ENCODE measurements at regions not wholly inside any gene's neighbourhood (a gene's known extent, or its start where the extent isn't known, plus 50 kb on each side); places are given as distances from the start of the nearest gene placed in this dataset.

DNA sequence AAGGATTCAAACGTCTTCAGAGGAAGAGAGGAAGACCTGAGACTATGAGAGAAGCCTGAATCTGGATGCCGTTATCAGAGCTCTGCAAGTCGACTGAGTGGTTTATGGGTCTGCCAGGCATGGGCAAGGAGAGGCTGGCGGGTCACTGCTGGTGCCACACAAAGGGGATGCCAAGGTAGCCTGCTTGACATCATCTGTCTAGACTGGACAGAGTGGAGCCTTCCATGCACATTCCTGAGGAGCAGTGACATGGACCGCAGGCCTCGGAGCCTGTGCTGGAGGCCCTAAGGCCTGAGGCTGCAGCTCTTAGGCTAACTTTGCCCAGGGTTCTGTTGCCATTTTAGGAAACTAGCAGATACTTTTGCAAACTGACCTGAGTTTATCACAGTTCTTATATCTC lies 127.4 kb downstream of the WT1 start:
- H3K4me1 ChIP-seq (ENCODE audit: control insufficient read depth, insufficient read depth, low read length), result peaks cover 3% of the 10 kb centered on the region; the same call in 1 of the 2 replicates
- H3K27me3 ChIP-seq (ENCODE audit: control insufficient read depth, insufficient read depth, low read length), result no peaks in the 10 kb centered on the region
- H3K36me3 ChIP-seq (ENCODE audit: control insufficient read depth, insufficient read depth, low read length), result no peaks in the 10 kb centered on the region
- no peak overlapping the region for H3K9ac ChIP-seq (ENCODE audit: low read depth, low read length)
- H3K27ac ChIP-seq (ENCODE audit: low read depth, low read length), result no peak overlapping the region
- H3K9me3 ChIP-seq (ENCODE audit: control insufficient read depth, insufficient read depth, low read length), result no peaks in the 10 kb centered on the region
- no peak overlapping the region for H3K4me3 ChIP-seq (ENCODE audit: low read depth, low read length)

DNA sequence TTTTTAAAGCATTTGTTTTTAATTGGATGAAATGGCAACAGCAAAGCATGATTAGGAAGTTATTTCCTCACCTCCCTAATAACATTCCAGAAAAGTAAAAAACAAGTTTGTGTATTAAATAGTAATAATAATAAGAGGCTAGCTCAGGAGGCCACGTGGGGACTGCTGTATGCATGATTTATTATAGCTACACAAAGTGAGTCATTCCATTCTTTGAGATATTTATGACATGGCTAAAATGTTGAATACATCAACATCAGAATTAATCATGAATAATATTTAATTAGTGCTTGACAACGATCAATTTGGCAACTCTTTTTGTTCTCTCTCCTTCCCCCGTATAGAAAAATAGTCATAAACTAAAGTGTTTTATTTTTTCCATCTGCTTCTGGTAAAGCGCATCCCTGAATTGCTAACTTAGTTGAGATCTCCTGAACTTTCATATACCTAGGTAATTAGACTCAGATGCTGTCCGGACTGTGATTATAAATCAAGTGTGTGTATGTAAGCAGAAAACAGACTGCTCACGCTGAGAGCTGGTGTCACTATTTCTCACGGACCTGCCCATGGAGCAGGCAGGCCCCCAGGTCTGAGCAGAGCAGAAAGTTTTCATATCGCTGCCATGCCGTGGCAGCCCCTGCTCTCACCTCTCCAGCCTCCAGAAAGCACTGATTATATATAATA lies 125.7 kb downstream of the WT1 start:
- Histone ChIP-seq H3K4me3 (ENCODE audit: low read depth, low read length) (no peak overlapping the region), H3K27me3 (ENCODE audit: control insufficient read depth, insufficient read depth, low read length) (no peaks in the 10 kb centered on the region), H3K27ac (ENCODE audit: low read depth, low read length) (no peak overlapping the region), H3K9ac (ENCODE audit: low read depth, low read length) (no peak overlapping the region), H3K9me3 (ENCODE audit: control insufficient read depth, insufficient read depth, low read length) (no peaks in the 10 kb centered on the region), H3K36me3 (ENCODE audit: control insufficient read depth, insufficient read depth, low read length) (no peaks in the 10 kb centered on the region), H3K4me1 (ENCODE audit: control insufficient read depth, insufficient read depth, low read length) (peaks cover 9% of the 10 kb centered on the region)

DNA sequence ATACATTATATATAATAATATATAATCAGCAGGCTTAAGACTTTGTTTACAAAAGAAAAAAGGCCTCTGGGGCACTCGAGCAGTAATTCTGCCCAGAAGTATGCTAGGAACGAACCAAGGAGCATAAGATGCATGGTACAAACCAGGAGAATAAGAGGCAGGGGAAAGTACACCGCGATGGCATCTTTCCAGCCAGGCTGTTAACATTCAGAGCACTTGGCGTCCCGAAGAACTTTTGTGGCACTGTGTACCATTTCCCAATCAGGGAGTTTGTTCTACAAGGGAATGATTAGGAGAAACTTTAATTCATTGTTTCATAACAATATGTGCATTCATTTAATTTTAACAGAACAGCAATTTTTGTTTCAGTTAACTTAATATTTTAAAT lies 125.1 kb downstream of the WT1 start:
- no peak overlapping the region for H3K9ac ChIP-seq (ENCODE audit: low read depth, low read length)

DNA sequence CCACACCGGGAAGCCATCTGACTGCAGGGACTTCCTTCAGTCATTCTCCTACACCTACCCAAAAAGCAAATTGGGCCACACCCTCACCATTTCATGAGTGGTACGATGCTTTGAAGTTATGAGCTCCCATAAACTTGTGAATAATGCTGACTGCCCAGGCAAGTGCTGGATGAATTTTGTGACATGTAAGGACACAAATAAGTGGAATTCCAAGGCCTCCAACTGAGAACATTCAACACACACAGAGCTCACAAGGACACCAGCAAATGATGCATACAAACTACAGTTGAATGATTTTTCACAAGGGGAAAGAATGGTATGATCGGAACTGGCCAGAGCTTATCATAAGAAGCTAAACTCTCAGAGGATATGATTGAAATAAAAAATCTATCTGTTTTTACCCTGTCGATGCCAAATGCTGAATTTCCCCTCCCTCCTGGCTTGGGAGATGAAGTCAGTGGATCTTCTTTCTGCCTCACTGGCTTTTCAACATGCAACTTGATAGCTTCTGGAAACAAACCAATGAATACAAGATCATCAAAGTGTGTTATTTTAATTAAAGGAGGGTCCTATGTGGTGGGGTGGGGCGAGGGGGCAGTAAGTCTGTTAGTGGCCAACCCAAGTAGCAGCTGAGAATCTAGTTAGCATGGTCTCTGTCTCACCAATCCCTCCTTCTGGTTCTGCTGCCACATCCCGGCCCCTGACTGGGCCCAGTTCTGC lies 123.8 kb downstream of the WT1 start:
- Histone ChIP-seq H3K9ac (ENCODE audit: low read depth, low read length) (no peak overlapping the region), H3K27me3 (ENCODE audit: control insufficient read depth, insufficient read depth, low read length) (no peaks in the 10 kb centered on the region), H3K4me1 (ENCODE audit: control insufficient read depth, insufficient read depth, low read length) (peaks cover 9% of the 10 kb centered on the region), H3K27ac (ENCODE audit: low read depth, low read length) (no peak overlapping the region), H3K9me3 (ENCODE audit: control insufficient read depth, insufficient read depth, low read length) (no peaks in the 10 kb centered on the region), H3K36me3 (ENCODE audit: control insufficient read depth, insufficient read depth, low read length) (no peaks in the 10 kb centered on the region), H3K4me3 (ENCODE audit: low read depth, low read length) (no peak overlapping the region)

More for the DNA sequence above, 125.1 kb downstream of the WT1 start:
- Histone ChIP-seq H3K27me3 (ENCODE audit: control insufficient read depth, insufficient read depth, low read length) (no peaks in the 10 kb centered on the region), H3K36me3 (ENCODE audit: control insufficient read depth, insufficient read depth, low read length) (no peaks in the 10 kb centered on the region), H3K4me3 (ENCODE audit: low read depth, low read length) (no peak overlapping the region), H3K9me3 (ENCODE audit: control insufficient read depth, insufficient read depth, low read length) (no peaks in the 10 kb centered on the region), H3K4me1 (ENCODE audit: control insufficient read depth, insufficient read depth, low read length) (peaks cover 9% of the 10 kb centered on the region), H3K27ac (ENCODE audit: low read depth, low read length) (no peak overlapping the region)

DNA sequence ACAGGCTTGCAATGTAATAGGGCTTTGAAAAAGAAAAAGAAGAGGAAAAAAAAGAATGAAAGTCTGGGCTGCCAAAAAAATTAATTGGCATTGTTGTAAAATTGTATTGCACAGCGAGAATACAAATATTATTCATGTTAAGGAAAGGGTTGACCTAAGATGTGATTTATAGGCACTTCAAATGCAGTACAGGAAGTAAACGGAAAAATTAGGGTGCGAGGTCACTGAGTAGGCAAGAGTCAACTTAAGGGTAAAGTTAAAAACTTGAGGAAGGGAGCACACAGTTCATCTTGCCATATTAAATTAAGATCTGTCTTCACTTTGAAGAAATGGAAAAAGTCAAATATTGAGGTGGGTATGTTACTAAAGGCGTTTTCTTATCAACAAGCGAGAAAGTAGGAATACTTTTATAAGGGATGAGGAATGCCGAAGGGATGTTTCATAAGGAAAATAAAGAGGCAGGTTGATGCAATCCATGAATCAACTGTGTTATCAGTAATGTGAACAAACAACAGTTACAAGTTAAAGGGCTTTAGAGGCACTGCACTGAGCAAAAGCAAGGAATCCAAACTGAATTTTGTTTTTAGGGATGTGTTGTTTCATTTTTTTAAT lies 123.0 kb downstream of the WT1 start:
- Histone ChIP-seq H3K36me3 (ENCODE audit: control insufficient read depth, insufficient read depth, low read length) (no peaks in the 10 kb centered on the region), H3K4me3 (ENCODE audit: low read depth, low read length) (no peak overlapping the region), H3K9me3 (ENCODE audit: control insufficient read depth, insufficient read depth, low read length) (no peaks in the 10 kb centered on the region), H3K27me3 (ENCODE audit: control insufficient read depth, insufficient read depth, low read length) (no peaks in the 10 kb centered on the region), H3K27ac (ENCODE audit: low read depth, low read length) (no peak overlapping the region), H3K4me1 (ENCODE audit: control insufficient read depth, insufficient read depth, low read length) (peaks cover 9% of the 10 kb centered on the region), H3K9ac (ENCODE audit: low read depth, low read length) (no peak overlapping the region)

DNA sequence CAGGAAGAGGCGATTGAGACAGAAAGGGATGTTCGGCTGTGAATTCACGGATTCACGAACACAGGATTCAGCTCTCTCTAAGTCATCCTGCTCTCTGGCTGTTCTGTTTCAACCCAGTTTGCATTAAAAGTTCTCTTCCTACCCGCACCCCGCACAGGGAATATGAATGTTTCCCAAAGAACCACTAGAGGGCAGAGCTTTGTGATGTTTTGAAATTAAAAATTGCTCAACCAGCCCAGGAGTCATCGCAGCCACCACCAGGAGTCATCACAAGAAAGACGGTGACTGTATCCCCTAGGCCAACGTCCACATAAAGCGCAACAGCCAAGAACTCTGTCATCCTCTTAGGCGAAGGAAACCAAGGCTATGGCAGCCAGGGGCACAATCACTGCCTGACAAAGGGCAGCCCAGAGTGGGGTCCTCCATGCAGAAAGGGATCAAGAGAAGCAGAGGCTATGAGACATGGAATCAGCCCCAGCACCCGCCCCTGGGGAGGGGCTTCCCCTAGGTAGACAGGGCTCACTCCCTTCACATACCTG lies 122.4 kb downstream of the WT1 start:
- H3K4me3 ChIP-seq (ENCODE audit: low read depth, low read length), result no peak overlapping the region; the same call in 1 of the 2 replicates
- no peaks in the 10 kb centered on the region for H3K9me3 ChIP-seq (ENCODE audit: control insufficient read depth, insufficient read depth, low read length)
- H3K9ac ChIP-seq (ENCODE audit: low read depth, low read length), result no peak overlapping the region
- peaks cover 9% of the 10 kb centered on the region for H3K4me1 ChIP-seq (ENCODE audit: control insufficient read depth, insufficient read depth, low read length)
- H3K36me3 ChIP-seq (ENCODE audit: control insufficient read depth, insufficient read depth, low read length), result no peaks in the 10 kb centered on the region
- no peak overlapping the region for H3K27ac ChIP-seq (ENCODE audit: low read depth, low read length)
- H3K27me3 ChIP-seq (ENCODE audit: control insufficient read depth, insufficient read depth, low read length), result no peaks in the 10 kb centered on the region

DNA sequence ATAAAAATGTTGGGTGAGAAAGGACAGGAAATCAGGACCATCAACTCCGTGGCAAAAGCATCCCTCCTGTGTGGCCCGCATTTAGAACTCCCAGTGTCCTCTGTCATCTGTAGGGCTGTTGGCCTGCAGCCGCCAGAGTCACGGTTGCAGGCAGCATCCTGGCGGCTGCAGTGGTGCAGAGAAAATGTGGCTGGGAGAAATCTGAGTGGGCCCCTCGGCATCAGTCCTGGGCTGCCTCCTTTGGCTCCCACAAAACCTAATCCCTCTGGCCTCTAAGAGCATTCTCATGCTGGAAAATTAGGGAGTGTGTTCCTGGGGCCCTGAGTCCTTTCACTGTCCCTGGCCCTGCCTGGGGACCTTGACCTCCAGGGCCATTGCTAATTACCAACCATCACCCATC lies 121.9 kb downstream of the WT1 start:
- Histone ChIP-seq H3K4me3 (ENCODE audit: low read depth, low read length) (no peak overlapping the region), H3K9me3 (ENCODE audit: control insufficient read depth, insufficient read depth, low read length) (no peaks in the 10 kb centered on the region)

DNA sequence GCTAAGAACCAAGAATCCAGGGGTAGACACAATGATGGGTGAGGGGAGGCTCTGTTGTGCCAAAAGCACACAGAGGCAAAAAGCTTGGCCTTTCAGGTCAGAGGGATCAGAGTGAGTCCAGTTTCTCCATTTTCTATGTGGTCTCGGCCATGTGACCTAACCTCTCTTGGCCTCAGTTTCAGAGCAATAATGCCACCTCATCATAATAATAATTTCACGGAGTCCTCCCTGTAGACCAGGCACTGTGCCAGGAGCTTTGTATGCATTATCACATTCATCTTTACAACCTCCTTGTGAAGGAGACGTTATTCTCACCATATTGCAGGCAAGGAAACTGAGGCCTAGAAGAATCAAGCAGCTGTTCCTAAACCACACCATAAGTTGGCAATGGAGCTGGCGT lies 120.2 kb downstream of the WT1 start:
- Histone ChIP-seq H3K4me3 (ENCODE audit: low read depth, low read length) (no peak overlapping the region), H3K27me3 (ENCODE audit: control insufficient read depth, insufficient read depth, low read length) (no peaks in the 10 kb centered on the region), H3K27ac (ENCODE audit: low read depth, low read length) (no peak overlapping the region), H3K9me3 (ENCODE audit: control insufficient read depth, insufficient read depth, low read length) (no peaks in the 10 kb centered on the region), H3K36me3 (ENCODE audit: control insufficient read depth, insufficient read depth, low read length) (no peaks in the 10 kb centered on the region), H3K4me1 (ENCODE audit: control insufficient read depth, insufficient read depth, low read length) (peaks cover 9% of the 10 kb centered on the region), H3K9ac (ENCODE audit: low read depth, low read length) (no peak overlapping the region)

More for the DNA sequence above, 121.9 kb downstream of the WT1 start:
- peaks cover 9% of the 10 kb centered on the region for H3K4me1 ChIP-seq (ENCODE audit: control insufficient read depth, insufficient read depth, low read length)
- no peaks in the 10 kb centered on the region for H3K36me3 ChIP-seq (ENCODE audit: control insufficient read depth, insufficient read depth, low read length)
- H3K27ac ChIP-seq (ENCODE audit: low read depth, low read length), result no peak overlapping the region
- H3K27me3 ChIP-seq (ENCODE audit: control insufficient read depth, insufficient read depth, low read length), result no peaks in the 10 kb centered on the region
- no peak overlapping the region for H3K9ac ChIP-seq (ENCODE audit: low read depth, low read length)

DNA sequence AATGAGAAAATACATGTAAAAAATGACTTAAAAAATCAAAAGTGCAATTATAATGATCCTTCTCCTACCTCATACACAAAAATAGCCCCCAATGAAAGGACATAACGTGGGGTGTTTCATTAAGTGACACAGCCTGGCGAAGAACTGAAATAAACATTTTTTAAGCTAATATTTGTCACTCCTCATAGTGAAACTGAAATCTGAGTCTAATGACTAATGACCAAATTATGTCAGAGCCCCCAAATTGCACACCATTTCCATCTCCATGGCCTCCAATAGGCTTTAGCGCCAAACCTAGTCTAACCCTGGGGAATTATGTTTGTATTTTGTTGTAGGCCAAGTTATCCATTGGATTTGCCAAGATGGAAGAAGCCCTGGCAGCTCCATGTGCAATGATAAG lies 119.1 kb downstream of the WT1 start:
- no peaks in the 10 kb centered on the region for H3K9me3 ChIP-seq (ENCODE audit: control insufficient read depth, insufficient read depth, low read length)
- H3K27ac ChIP-seq (ENCODE audit: low read depth, low read length), result no peak overlapping the region
- no peak overlapping the region for H3K4me3 ChIP-seq (ENCODE audit: low read depth, low read length)
- peaks cover 9% of the 10 kb centered on the region for H3K4me1 ChIP-seq (ENCODE audit: control insufficient read depth, insufficient read depth, low read length)
- no peaks in the 10 kb centered on the region for H3K36me3 ChIP-seq (ENCODE audit: control insufficient read depth, insufficient read depth, low read length)
- no peak overlapping the region for H3K9ac ChIP-seq (ENCODE audit: low read depth, low read length)
- H3K27me3 ChIP-seq (ENCODE audit: control insufficient read depth, insufficient read depth, low read length), result no peaks in the 10 kb centered on the region

DNA sequence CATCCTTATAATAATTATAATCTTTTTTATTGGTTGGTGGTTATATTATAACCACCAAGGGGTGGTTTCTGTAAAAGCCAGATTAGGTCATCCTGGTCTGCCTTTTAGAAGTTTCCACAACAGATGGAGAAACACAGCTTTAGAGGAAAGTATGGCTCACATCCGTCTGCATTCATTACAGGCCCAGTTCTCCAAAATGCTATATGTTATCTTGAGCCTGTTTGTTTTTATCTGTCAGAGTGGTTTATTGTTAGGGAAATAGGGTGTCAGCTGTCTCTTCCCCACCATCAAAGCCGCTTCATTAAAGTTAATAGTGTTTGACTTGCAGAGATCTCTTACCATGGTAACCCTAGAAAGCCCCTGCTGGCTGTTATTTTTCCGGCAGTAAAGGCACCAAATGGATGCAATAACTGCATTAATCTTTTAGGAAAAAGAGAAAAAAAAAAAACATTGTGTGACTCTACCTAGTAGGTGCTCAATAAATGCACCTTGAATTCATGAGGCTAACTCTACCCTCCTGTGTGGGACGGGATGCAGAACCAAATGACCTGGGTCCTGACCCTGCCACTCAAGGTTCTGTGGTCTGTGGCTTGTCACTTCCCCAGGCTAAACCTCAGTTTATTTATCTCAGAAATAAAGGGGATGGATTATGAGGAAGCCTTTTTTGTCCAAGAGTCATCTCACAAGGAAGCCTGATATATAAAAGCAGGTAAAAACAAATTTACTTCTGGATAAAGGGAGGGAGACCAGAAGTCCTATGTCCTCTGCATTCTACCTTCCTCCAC lies 118.3 kb downstream of the WT1 start:
- Histone ChIP-seq H3K4me3 (ENCODE audit: low read depth, low read length) (no peak overlapping the region), H3K27ac (ENCODE audit: low read depth, low read length) (no peak overlapping the region), H3K36me3 (ENCODE audit: control insufficient read depth, insufficient read depth, low read length) (no peaks in the 10 kb centered on the region), H3K4me1 (ENCODE audit: control insufficient read depth, insufficient read depth, low read length) (peaks cover 9% of the 10 kb centered on the region), H3K27me3 (ENCODE audit: control insufficient read depth, insufficient read depth, low read length) (no peaks in the 10 kb centered on the region), H3K9ac (ENCODE audit: low read depth, low read length) (no peak overlapping the region), H3K9me3 (ENCODE audit: control insufficient read depth, insufficient read depth, low read length) (no peaks in the 10 kb centered on the region)
